Neuron (in vitro differentiated cells): ENCODE measurements at regions not wholly inside any gene's neighbourhood (a gene's known extent, or its start where the extent isn't known, plus 50 kb on each side); places are given as distances from the start of the nearest gene placed in this dataset.
"Not testable (repeated sequence)": the region's sequence is repeated elsewhere in the genome, so short reads cannot be mapped to it uniquely, and the experiment has no call there.

Experiments used
- H2AFZ ChIP-seq: one replicate; pipeline ENCODE4 v1.6.1; 2013; ENCODE audit warnings: low read depth, mild to moderate bottlenecking, inconsistent platforms, low read length, moderate library complexity
- H3K27me3 ChIP-seq: one replicate; pipeline ENCODE4 v1.6.1; 2013; ENCODE audit warnings: low read length; ENCODE audit not compliant: insufficient read depth
- H3K36me3 ChIP-seq: one replicate; pipeline ENCODE4 v1.6.1; 2013; ENCODE audit warnings: low read length; ENCODE audit not compliant: insufficient read depth
- H3K4me1 ChIP-seq: one replicate; pipeline ENCODE4 v1.6.1; 2013; ENCODE audit warnings: low read length; ENCODE audit not compliant: insufficient read depth
- H3K4me3 ChIP-seq: 2 replicates; pipeline ENCODE4 v1.5.1; 2013; ENCODE audit warnings: mild to moderate bottlenecking, low read length, moderate library complexity
- H3K9me3 ChIP-seq: one replicate; pipeline ENCODE4 v1.6.1; 2013; ENCODE audit warnings: low read length

DNA sequence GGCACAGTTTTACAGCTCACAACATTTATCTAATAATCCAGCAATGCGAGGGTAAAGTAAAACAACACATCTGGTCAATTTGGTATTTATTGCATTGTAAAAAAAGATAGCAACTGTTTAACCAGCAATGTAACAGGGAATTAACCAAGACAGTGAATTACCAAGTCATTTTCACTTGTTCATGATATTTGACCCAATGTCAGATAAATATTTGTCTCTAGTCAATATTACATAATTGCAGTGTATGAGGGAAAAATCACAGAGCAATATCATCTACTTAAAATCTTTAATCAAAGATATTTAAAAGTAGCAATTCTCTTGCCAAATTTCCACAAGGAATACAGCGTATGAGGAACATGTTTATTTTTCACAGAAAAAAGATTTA lies 1265.1 kb upstream of the CHAC2 start:
- Histone ChIP-seq H3K36me3 (no peaks in the 10 kb centered on the region), H3K4me3 (no peak overlapping the region), H2AFZ (no peak overlapping the region), H3K9me3 (no peaks in the 10 kb centered on the region), H3K4me1 (no peaks in the 10 kb centered on the region), H3K27me3 (no peaks in the 10 kb centered on the region)

DNA sequence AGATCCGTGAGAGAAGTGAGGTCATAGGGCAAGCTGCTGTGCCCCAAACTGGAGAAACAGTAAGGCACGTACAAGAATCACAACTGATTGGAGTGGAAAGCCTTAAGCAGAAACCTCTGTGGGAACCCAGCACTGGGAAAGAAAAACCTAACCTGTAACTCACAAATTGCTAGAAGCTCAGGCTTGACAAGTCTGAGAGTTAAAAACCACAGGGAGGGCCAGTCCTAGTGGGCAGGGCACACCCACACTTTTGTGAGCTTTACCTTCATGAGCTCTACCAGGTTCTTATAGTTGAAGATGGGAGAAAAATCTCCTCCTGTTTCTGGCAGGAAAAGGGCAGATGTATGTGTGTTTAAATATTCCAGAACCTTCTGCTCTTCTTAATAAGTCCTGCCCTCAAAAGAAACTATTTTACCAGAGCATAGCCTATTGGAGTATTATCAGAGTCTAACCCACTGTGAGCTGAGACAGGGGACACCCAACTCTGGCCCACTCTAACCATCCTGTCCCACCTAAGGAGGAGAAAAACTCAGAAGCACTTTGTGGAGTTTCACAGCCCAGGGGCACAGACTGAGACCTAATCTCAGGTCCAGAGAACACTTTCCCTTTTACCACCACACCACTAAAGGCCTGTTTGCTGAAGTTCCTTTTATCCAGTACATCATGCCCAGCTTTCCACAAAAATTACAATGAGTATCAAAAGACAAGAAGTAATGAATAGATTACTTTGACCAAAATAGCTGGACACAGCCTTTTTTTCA lies 1265.7 kb upstream of the CHAC2 start:
- H2AFZ ChIP-seq, result no peak overlapping the region
- no peaks in the 10 kb centered on the region for H3K4me1 ChIP-seq
- no peaks in the 10 kb centered on the region for H3K9me3 ChIP-seq
- no peak overlapping the region for H3K4me3 ChIP-seq
- no peaks in the 10 kb centered on the region for H3K27me3 ChIP-seq
- no peaks in the 10 kb centered on the region for H3K36me3 ChIP-seq

DNA sequence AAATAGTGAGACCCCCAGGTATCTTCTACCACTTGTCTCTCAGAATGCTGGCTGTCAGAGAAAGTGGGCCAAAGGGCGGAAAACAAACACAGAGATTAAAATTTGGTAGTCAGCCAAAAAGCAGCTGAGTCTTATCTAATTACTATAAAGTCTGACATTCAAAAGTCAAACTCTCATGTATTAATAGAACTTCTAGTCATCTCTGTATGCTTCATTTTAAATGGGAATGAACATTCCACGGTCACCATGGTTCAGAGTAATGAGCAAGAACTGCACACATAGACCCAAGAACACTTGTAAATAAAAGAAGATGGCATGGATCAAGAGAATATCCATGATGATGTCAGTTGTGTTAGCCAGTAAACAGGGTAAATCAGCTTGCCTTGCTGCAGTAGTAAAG lies 1267.0 kb upstream of the CHAC2 start:
- Histone ChIP-seq H2AFZ (no peak overlapping the region), H3K9me3 (no peaks in the 10 kb centered on the region), H3K4me3 (no peak overlapping the region), H3K4me1 (no peaks in the 10 kb centered on the region), H3K36me3 (no peaks in the 10 kb centered on the region), H3K27me3 (no peaks in the 10 kb centered on the region)

DNA sequence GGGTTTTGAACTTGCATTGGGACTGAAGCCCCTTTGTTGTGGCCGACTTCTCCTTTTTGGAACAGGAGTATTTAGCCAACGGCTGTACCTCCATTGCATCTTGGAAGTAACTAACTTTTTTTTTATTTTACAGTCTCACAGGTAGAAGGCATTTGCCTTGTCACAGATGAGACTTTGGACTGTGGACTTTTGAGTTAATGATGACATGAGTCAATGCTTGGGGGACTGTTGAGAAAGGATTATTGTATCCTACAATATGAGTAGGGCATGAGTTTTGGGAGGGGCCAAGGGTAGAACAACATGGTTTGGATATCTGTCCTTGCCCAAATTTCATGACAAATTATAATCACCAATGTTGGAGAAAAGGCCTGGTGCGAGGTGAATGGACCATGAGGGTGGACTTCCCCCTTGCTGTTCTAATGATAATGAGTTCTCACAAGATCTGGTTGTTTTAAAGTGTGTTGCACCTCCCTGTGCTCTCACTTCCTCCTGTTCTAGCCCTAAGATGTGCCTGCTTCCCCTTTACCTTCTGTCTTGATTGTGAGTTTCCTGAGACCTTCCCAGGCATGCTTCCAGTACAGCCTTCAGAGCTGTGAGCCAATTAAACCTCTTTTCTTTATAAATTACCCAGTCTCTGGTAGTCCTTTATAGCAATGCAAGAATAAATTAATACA lies 1269.4 kb upstream of the CHAC2 start:
- Histone ChIP-seq H3K4me3 (no peak overlapping the region), H2AFZ (no peak overlapping the region), H3K36me3 (no peaks in the 10 kb centered on the region), H3K9me3 (no peaks in the 10 kb centered on the region), H3K27me3 (no peaks in the 10 kb centered on the region), H3K4me1 (no peaks in the 10 kb centered on the region)

DNA sequence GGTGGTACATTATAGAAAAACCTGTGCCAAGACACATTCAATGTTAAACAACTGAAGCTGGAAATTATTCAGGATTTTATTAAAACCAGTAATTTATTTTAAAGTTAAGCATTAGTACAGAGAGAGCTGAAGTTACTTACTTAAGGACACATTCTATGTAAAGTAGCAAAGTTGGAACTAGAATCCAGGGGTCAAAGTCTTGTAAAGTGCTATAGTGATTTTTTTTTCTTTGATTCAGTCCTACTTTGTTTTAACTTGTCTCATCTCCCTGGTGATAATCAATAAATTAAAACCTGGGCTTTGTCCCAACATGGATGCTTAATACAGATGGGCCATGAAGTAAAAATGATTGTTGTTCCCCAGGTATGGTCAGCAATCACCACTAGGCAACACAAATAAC lies 1271.8 kb upstream of the CHAC2 start:
- Histone ChIP-seq H3K4me1 (no peaks in the 10 kb centered on the region), H3K9me3 (no peaks in the 10 kb centered on the region), H3K4me3 (no peak overlapping the region), H3K36me3 (no peaks in the 10 kb centered on the region), H3K27me3 (no peaks in the 10 kb centered on the region), H2AFZ (no peak overlapping the region)

DNA sequence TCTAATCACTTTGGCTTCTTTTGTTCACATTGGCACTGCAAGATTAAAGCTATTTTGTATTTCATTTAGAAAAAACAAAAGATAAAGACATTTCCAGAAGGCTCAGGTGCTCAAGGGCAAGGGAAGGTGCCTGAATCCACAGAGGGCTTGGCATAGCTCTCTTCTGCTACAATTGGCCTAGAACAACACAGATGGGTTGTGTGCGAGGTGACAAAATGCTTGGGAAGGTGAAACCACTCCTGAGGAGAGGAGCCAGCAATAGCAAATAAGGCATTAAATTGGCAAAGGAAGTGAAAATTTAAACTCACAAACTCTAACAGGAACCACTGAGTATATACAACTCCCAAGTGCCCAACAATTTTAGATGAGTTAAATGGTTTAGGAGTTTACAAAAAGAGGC lies 1290.4 kb upstream of the CHAC2 start:
- no peaks in the 10 kb centered on the region for H3K27me3 ChIP-seq
- no peaks in the 10 kb centered on the region for H3K4me1 ChIP-seq
- H3K4me3 ChIP-seq, result no peak overlapping the region
- no peak overlapping the region for H2AFZ ChIP-seq
- H3K9me3 ChIP-seq, result no peaks in the 10 kb centered on the region
- H3K36me3 ChIP-seq, result no peaks in the 10 kb centered on the region

DNA sequence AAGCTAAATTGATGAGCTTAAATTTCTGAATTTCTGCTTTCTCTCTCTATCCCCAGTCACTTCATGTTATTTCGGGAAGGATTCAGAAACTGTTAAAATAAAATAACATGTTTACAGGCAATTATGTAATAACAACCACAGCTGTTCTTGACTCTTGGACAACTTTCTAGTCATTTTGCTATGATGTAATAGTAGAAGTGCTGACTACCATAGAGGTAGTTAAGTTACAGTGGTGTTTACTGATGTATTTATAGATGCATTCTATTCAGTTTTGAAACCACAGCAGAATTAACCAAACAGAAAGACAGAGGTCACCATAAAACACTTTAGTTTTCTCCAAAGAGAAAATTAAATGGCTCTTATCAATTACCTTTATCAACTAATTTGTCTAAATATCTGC lies 1292.0 kb upstream of the CHAC2 start:
- Histone ChIP-seq H3K27me3 (no peaks in the 10 kb centered on the region), H3K9me3 (no peaks in the 10 kb centered on the region), H3K4me1 (no peaks in the 10 kb centered on the region), H3K36me3 (no peaks in the 10 kb centered on the region), H2AFZ (no peak overlapping the region), H3K4me3 (no peak overlapping the region)

DNA sequence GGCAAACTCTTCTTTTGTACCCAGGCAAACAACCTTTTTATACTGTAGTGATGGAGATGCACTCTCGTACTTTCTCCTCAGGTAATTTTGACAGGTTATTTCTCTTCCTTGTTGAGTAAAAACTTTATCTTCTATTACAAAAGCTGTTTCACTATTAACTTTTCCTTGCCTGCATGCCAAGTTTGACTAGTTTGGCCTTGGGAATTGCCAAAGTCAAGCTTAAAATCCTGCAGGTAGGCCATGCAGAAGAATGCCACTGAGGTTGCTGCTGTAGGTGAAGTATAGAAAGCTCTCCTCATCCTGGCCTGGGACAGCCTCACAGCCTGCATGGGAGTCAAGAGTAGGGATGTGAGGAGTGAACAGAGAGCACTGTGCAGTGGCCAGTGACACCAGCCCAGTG lies 1293.5 kb upstream of the CHAC2 start:
- no peak overlapping the region for H2AFZ ChIP-seq
- H3K36me3 ChIP-seq, result no peaks in the 10 kb centered on the region
- H3K9me3 ChIP-seq, result no peaks in the 10 kb centered on the region
- no peaks in the 10 kb centered on the region for H3K27me3 ChIP-seq
- H3K4me1 ChIP-seq, result no peaks in the 10 kb centered on the region
- H3K4me3 ChIP-seq, result no peak overlapping the region

DNA sequence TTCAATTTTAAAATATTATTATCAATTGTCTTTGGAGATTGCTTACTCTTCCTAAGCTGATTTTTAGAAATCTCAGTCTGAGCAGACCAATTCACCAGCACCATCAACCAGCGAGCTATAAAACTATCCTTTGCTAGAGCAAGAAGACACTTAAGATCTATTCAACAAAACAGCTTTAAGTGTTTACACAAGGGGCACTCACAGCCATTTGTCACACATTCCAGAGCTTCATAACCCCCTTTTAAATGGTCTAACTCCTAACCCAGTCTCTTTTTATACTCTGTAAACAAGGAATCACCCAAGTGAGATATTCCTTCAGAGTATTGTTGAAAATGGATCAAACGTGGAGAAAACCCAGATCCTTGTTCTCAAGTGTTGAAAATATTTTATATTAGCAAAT lies 1294.1 kb upstream of the CHAC2 start:
- Histone ChIP-seq H2AFZ (no peak overlapping the region), H3K36me3 (no peaks in the 10 kb centered on the region), H3K27me3 (no peaks in the 10 kb centered on the region), H3K9me3 (no peaks in the 10 kb centered on the region), H3K4me3 (no peak overlapping the region), H3K4me1 (no peaks in the 10 kb centered on the region)

DNA sequence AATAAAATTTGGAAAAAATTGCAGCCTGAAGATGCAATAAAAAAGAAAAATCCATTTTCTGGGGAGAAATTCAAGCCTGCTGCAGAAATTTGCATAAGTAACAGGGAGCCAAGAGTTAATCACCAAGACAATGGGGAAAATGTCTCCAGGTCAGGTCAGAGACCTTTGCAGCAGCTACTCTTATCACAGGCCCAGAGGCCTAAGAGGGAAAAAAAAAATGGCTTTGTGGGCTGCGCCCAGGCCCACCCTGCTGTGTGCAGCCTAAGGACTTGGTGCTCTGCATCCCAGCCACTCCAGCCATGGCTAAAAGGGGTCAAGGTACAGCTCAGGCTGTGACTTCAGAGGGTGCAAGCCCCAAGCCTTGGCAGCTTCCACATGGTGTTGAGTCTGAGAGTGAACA lies 1297.1 kb upstream of the CHAC2 start:
- not testable (repeated sequence) for H3K9me3 ChIP-seq, H3K36me3 ChIP-seq, H3K4me1 ChIP-seq, H2AFZ ChIP-seq, H3K4me3 ChIP-seq, H3K27me3 ChIP-seq

DNA sequence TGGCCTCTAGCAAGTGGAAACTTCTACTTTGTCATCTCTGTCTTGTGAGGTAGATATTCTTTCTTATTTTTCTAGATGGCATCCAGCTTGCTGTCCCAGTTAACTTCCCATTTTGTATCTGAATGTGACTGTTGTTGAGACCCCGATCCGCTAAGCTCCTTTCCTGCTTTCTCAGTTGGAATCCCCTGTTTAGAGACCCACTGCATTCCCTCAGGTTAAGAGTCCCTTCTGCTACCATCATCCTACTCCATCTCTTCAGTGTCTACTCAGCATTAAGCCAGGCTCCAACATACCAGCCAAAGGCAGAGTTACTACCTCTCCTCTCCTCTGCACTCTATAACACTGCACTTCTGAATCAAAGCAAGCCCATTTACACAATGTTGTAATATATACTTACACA lies 1300.4 kb upstream of the CHAC2 start:
- H3K9me3 ChIP-seq, result no peaks in the 10 kb centered on the region
- H3K4me1 ChIP-seq, result no peaks in the 10 kb centered on the region
- H2AFZ ChIP-seq, result no peak overlapping the region
- H3K27me3 ChIP-seq, result no peaks in the 10 kb centered on the region
- H3K36me3 ChIP-seq, result no peaks in the 10 kb centered on the region
- H3K4me3 ChIP-seq, result no peak overlapping the region

DNA sequence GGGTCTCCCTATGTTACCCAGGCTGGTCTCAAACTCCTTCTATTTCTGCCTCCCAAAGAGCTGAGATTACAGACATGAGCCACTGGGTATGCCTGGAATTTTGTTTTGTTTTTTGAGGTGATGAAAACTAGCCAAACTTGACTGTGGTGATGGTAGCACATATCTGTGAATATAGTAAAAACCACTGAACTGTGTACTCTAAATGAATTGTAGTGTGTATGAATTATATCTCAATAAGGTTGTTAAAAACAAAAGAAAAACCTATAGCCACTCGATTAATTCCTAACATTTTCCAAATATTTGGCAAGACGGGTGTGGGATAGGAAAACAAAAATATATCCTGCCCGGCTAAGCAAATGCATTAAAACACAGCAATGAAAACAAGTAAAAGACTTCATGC lies 1302.3 kb upstream of the CHAC2 start:
- H3K27me3 ChIP-seq, result no peaks in the 10 kb centered on the region
- no peaks in the 10 kb centered on the region for H3K9me3 ChIP-seq
- H3K4me1 ChIP-seq, result no peaks in the 10 kb centered on the region
- H2AFZ ChIP-seq, result no peak overlapping the region
- no peak overlapping the region for H3K4me3 ChIP-seq
- no peaks in the 10 kb centered on the region for H3K36me3 ChIP-seq

DNA sequence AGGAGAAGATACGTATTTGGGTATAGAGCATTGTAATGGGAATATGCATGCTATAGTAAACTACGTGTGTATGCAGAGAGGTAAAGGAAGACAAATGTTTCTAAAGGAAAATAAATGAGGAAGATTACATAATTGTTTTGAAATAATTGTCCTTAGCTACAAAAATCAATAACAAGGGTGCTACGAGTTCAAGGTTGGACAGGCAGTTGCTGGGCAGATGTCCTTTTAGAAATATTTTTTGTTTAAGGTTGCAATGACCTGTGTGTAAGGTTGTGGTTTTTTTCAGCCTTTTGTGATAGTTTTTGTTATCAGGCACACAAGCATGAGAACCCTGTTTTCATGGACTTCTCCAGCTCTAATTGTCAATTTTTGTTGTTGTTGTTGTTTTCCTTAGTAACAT lies 1304.1 kb upstream of the CHAC2 start:
- H3K27me3 ChIP-seq, result no peaks in the 10 kb centered on the region
- H3K9me3 ChIP-seq, result no peaks in the 10 kb centered on the region
- H2AFZ ChIP-seq, result no peak overlapping the region
- no peaks in the 10 kb centered on the region for H3K4me1 ChIP-seq
- no peak overlapping the region for H3K4me3 ChIP-seq
- no peaks in the 10 kb centered on the region for H3K36me3 ChIP-seq
